ENCODE measurements at regions not wholly inside any gene's neighbourhood (a gene's known extent, or its start where the extent isn't known, plus 50 kb on each side); places are given as distances from the start of the nearest gene placed in this dataset.

GRCh38 chr5:74471875-74472274, 168.7 kb downstream of the ENC1 start:
- Histone ChIP-seq H3K4me3 (ENCODE audit: low read length) (no peak overlapping the region), H3K36me3 (ENCODE audit: insufficient read depth, low read depth, low read length) (no peaks in the 10 kb centered on the region), H3K27ac (ENCODE audit: low read length) (no peak overlapping the region), H3K4me1 (ENCODE audit: insufficient read depth, low read length) (peaks cover 9% of the 10 kb centered on the region; the same call in 1 of the 2 replicates), H3K9me3 (ENCODE audit: insufficient read depth, low read depth, low read length) (no peaks in the 10 kb centered on the region), H3K9ac (ENCODE audit: low read depth, low read length) (no peak overlapping the region), H3K27me3 (ENCODE audit: insufficient read depth, low read length) (no peaks in the 10 kb centered on the region)

GRCh38 chr5:74469234-74469994, 171.1 kb downstream of the ENC1 start:
- H3K9me3 ChIP-seq (ENCODE audit: insufficient read depth, low read depth, low read length), result no peaks in the 10 kb centered on the region
- H3K9ac ChIP-seq (ENCODE audit: low read depth, low read length), result no peak overlapping the region
- no peaks in the 10 kb centered on the region for H3K27me3 ChIP-seq (ENCODE audit: insufficient read depth, low read length)
- H3K27ac ChIP-seq (ENCODE audit: low read length), result no peak overlapping the region
- H3K4me1 ChIP-seq (ENCODE audit: insufficient read depth, low read length), result no peaks in the 10 kb centered on the region
- no peaks in the 10 kb centered on the region for H3K36me3 ChIP-seq (ENCODE audit: insufficient read depth, low read depth, low read length)
- no peak overlapping the region for H3K4me3 ChIP-seq (ENCODE audit: low read length)

- Histone ChIP-seq H3K27ac (ENCODE audit: low read length) (no peak overlapping the region), H3K4me3 (ENCODE audit: low read length) (no peak overlapping the region)
Measured at GRCh38 chr5:74468421-74468820, 172.1 kb downstream of the ENC1 start.

GRCh38 chr5:74465724-74466123, 174.8 kb downstream of the ENC1 start:
- no peaks in the 10 kb centered on the region for H3K36me3 ChIP-seq (ENCODE audit: insufficient read depth, low read depth, low read length)
- H3K4me1 ChIP-seq (ENCODE audit: insufficient read depth, low read length), result no peaks in the 10 kb centered on the region
- H3K9me3 ChIP-seq (ENCODE audit: insufficient read depth, low read depth, low read length), result no peaks in the 10 kb centered on the region
- no peak overlapping the region for H3K9ac ChIP-seq (ENCODE audit: low read depth, low read length)
- no peak overlapping the region for H3K4me3 ChIP-seq (ENCODE audit: low read length)
- no peaks in the 10 kb centered on the region for H3K27me3 ChIP-seq (ENCODE audit: insufficient read depth, low read length)
- H3K27ac ChIP-seq (ENCODE audit: low read length), result no peak overlapping the region

More at GRCh38 chr5:74468421-74468820, 172.1 kb downstream of the ENC1 start:
- Histone ChIP-seq H3K9ac (ENCODE audit: low read depth, low read length) (no peak overlapping the region), H3K27me3 (ENCODE audit: insufficient read depth, low read length) (no peaks in the 10 kb centered on the region), H3K9me3 (ENCODE audit: insufficient read depth, low read depth, low read length) (no peaks in the 10 kb centered on the region), H3K4me1 (ENCODE audit: insufficient read depth, low read length) (no peaks in the 10 kb centered on the region), H3K36me3 (ENCODE audit: insufficient read depth, low read depth, low read length) (no peaks in the 10 kb centered on the region)

- Histone ChIP-seq H3K27me3 (ENCODE audit: insufficient read depth, low read length) (no peaks in the 10 kb centered on the region), H3K9ac (ENCODE audit: low read depth, low read length) (no peak overlapping the region), H3K27ac (ENCODE audit: low read length) (no peak overlapping the region), H3K4me3 (ENCODE audit: low read length) (no peak overlapping the region), H3K4me1 (ENCODE audit: insufficient read depth, low read length) (no peaks in the 10 kb centered on the region), H3K9me3 (ENCODE audit: insufficient read depth, low read depth, low read length) (no peaks in the 10 kb centered on the region), H3K36me3 (ENCODE audit: insufficient read depth, low read depth, low read length) (no peaks in the 10 kb centered on the region)
Measured at GRCh38 chr5:74464512-74465209, 175.9 kb downstream of the ENC1 start.

GRCh38 chr5:74462356-74462755, 178.2 kb downstream of the ENC1 start:
- no peak overlapping the region for H3K4me3 ChIP-seq (ENCODE audit: low read length)
- H3K27me3 ChIP-seq (ENCODE audit: insufficient read depth, low read length), result no peaks in the 10 kb centered on the region
- no peaks in the 10 kb centered on the region for H3K4me1 ChIP-seq (ENCODE audit: insufficient read depth, low read length)
- H3K9ac ChIP-seq (ENCODE audit: low read depth, low read length), result no peak overlapping the region
- no peaks in the 10 kb centered on the region for H3K36me3 ChIP-seq (ENCODE audit: insufficient read depth, low read depth, low read length)
- no peak overlapping the region for H3K27ac ChIP-seq (ENCODE audit: low read length)
- no peaks in the 10 kb centered on the region for H3K9me3 ChIP-seq (ENCODE audit: insufficient read depth, low read depth, low read length)

GRCh38 chr5:74461251-74461650, 179.3 kb downstream of the ENC1 start:
- H3K36me3 ChIP-seq (ENCODE audit: insufficient read depth, low read depth, low read length), result no peaks in the 10 kb centered on the region
- H3K27me3 ChIP-seq (ENCODE audit: insufficient read depth, low read length), result no peaks in the 10 kb centered on the region
- H3K9ac ChIP-seq (ENCODE audit: low read depth, low read length), result no peak overlapping the region
- H3K4me1 ChIP-seq (ENCODE audit: insufficient read depth, low read length), result no peaks in the 10 kb centered on the region
- no peak overlapping the region for H3K4me3 ChIP-seq (ENCODE audit: low read length)
- no peak overlapping the region for H3K27ac ChIP-seq (ENCODE audit: low read length)
- no peaks in the 10 kb centered on the region for H3K9me3 ChIP-seq (ENCODE audit: insufficient read depth, low read depth, low read length)

GRCh38 chr5:74460694-74461093, 179.8 kb downstream of the ENC1 start:
- Histone ChIP-seq H3K4me1 (ENCODE audit: insufficient read depth, low read length) (no peaks in the 10 kb centered on the region), H3K27ac (ENCODE audit: low read length) (no peak overlapping the region), H3K9ac (ENCODE audit: low read depth, low read length) (no peak overlapping the region), H3K9me3 (ENCODE audit: insufficient read depth, low read depth, low read length) (no peaks in the 10 kb centered on the region), H3K36me3 (ENCODE audit: insufficient read depth, low read depth, low read length) (no peaks in the 10 kb centered on the region), H3K4me3 (ENCODE audit: low read length) (no peak overlapping the region), H3K27me3 (ENCODE audit: insufficient read depth, low read length) (no peaks in the 10 kb centered on the region)

GRCh38 chr5:74459984-74460383, 180.5 kb downstream of the ENC1 start:
- H3K4me1 ChIP-seq (ENCODE audit: insufficient read depth, low read length), result no peaks in the 10 kb centered on the region
- H3K9me3 ChIP-seq (ENCODE audit: insufficient read depth, low read depth, low read length), result no peaks in the 10 kb centered on the region
- no peak overlapping the region for H3K27ac ChIP-seq (ENCODE audit: low read length)
- H3K27me3 ChIP-seq (ENCODE audit: insufficient read depth, low read length), result no peaks in the 10 kb centered on the region
- no peaks in the 10 kb centered on the region for H3K36me3 ChIP-seq (ENCODE audit: insufficient read depth, low read depth, low read length)
- no peak overlapping the region for H3K4me3 ChIP-seq (ENCODE audit: low read length)
- H3K9ac ChIP-seq (ENCODE audit: low read depth, low read length), result no peak overlapping the region

GRCh38 chr5:74457876-74458275, 182.7 kb downstream of the ENC1 start:
- Histone ChIP-seq H3K4me3 (ENCODE audit: low read length) (no peak overlapping the region), H3K9me3 (ENCODE audit: insufficient read depth, low read depth, low read length) (no peaks in the 10 kb centered on the region), H3K4me1 (ENCODE audit: insufficient read depth, low read length) (no peaks in the 10 kb centered on the region), H3K36me3 (ENCODE audit: insufficient read depth, low read depth, low read length) (no peaks in the 10 kb centered on the region), H3K27ac (ENCODE audit: low read length) (no peak overlapping the region), H3K9ac (ENCODE audit: low read depth, low read length) (no peak overlapping the region), H3K27me3 (ENCODE audit: insufficient read depth, low read length) (no peaks in the 10 kb centered on the region)

- H3K27ac ChIP-seq (ENCODE audit: low read length), result no peak overlapping the region
- H3K4me1 ChIP-seq (ENCODE audit: insufficient read depth, low read length), result no peaks in the 10 kb centered on the region
- no peaks in the 10 kb centered on the region for H3K9me3 ChIP-seq (ENCODE audit: insufficient read depth, low read depth, low read length)
- no peak overlapping the region for H3K9ac ChIP-seq (ENCODE audit: low read depth, low read length)
- no peak overlapping the region for H3K4me3 ChIP-seq (ENCODE audit: low read length)
- H3K36me3 ChIP-seq (ENCODE audit: insufficient read depth, low read depth, low read length), result no peaks in the 10 kb centered on the region
- no peaks in the 10 kb centered on the region for H3K27me3 ChIP-seq (ENCODE audit: insufficient read depth, low read length)
Measured at GRCh38 chr5:74454263-74455030, 186.1 kb downstream of the ENC1 start.
